ENCODE measurements at regions not wholly inside any gene's neighbourhood (a gene's known extent, or its start where the extent isn't known, plus 50 kb on each side); places are given as distances from the start of the nearest gene placed in this dataset.

DNA sequence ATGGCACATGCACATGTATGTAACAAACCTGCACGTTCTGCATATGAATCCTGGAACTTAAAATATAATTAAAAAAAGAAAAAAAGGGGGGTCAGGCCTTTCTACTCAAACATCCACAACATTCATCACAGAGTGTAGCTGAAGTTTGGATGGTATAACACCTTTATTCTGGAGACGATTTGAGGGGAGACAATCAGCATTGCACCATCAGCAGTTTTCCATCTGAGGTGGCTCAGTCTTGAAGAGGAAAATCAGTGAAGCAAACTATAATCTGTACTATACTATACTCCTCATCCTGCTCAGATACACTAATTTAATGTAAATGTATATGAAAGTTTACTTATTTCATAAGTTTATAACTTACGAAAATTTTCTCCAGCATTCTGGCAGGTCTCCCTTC lies 969.7 kb downstream of the SLITRK1 start:
- no peaks in the 10 kb centered on the region for H3K9me3 ChIP-seq
- 77 to 91% methylated on average over 3 of the region's 3 CpGs for WGBS, 2 donors
- no peaks in the 10 kb centered on the region for H3K36me3 ChIP-seq
- H3K27me3 ChIP-seq: no peaks in the 10 kb centered on the region
- H3K27ac ChIP-seq: no peak overlapping the region
- no peak overlapping the region for H3K4me3 ChIP-seq
- intact Hi-C loops (cut with DNase I): no loop called here
- no peaks in the 10 kb centered on the region for H3K4me1 ChIP-seq
- DNase-seq: no peak
- TF ChIP-seq POLR2AphosphoS5 (IDR thresholded peaks at IDR 0.05) (no peak), POLR2A (IDR thresholded peaks at IDR 0.05) (no peak)

DNA sequence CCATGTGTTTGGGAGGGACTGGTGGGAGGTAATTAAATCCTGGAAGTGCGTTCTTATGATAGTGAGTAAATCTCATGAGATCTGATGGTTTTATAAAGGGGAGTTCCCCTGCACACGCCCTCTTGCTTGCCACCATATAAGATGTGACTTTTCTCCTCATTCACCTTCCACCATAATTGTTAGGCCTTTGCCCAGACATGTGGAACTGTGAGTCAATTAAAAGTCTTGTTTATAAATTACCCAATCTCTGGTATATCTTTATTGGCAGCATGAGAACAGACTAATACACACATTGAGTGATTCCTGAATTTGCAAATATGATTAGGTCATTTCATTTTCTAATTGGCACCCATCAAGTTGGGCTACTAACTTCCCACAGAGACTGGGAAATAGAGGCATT lies 977.2 kb downstream of the SLITRK1 start:
- Histone ChIP-seq H3K9me3 (no peaks in the 10 kb centered on the region), H3K36me3 (no peaks in the 10 kb centered on the region), H3K4me1 (no peaks in the 10 kb centered on the region), H3K27me3 (no peaks in the 10 kb centered on the region), H3K27ac (no peak overlapping the region), H3K4me3 (no peak overlapping the region)
- DNase-seq: no peak
- WGBS, 2 donors: 49 to 87% methylated on average over 2 of the region's 2 CpGs
- intact Hi-C loops (cut with DNase I): no loop called here
- no peak for TF ChIP-seq POLR2A (IDR thresholded peaks at IDR 0.05)
- TF ChIP-seq POLR2AphosphoS5 (IDR thresholded peaks at IDR 0.05): no peak
- TF ChIP-seq, protein P1, sequence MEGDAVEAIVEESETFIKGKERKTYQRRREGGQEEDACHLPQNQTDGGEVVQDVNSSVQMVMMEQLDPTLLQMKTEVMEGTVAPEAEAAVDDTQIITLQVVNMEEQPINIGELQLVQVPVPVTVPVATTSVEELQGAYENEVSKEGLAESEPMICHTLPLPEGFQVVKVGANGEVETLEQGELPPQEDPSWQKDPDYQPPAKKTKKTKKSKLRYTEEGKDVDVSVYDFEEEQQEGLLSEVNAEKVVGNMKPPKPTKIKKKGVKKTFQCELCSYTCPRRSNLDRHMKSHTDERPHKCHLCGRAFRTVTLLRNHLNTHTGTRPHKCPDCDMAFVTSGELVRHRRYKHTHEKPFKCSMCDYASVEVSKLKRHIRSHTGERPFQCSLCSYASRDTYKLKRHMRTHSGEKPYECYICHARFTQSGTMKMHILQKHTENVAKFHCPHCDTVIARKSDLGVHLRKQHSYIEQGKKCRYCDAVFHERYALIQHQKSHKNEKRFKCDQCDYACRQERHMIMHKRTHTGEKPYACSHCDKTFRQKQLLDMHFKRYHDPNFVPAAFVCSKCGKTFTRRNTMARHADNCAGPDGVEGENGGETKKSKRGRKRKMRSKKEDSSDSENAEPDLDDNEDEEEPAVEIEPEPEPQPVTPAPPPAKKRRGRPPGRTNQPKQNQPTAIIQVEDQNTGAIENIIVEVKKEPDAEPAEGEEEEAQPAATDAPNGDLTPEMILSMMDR (IDR thresholded peaks at IDR 0.05): no peak
- no peak for TF ChIP-seq EP300 (IDR thresholded peaks at IDR 0.05)

DNA sequence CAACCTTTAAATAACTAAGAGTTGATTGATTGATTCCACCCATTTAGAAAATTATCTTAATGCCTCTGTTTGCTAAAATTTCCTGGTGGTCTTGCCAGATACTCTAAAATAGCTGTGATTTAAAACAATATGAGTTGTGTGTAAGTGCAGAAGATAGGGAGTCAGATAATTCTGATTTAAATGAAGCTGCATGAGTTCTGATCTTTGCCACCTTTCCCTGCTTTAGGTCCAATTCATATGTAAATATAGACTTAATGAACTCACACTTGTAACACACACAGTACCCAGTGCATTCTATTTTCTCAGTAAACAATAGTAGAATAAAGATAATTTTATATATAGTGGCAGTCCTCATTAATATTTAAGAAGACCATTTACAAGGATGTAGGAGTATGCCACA lies 981.8 kb downstream of the SLITRK1 start:
- H3K36me3 ChIP-seq: no peaks in the 10 kb centered on the region
- no peak for DNase-seq
- intact Hi-C loops (cut with DNase I): no loop called here
- no peak for TF ChIP-seq POLR2AphosphoS5 (IDR thresholded peaks at IDR 0.05)
- TF ChIP-seq POLR2A (IDR thresholded peaks at IDR 0.05): no peak
- TF ChIP-seq, protein P1 (IDR thresholded peaks at IDR 0.05): no peak
- no peak for TF ChIP-seq EP300 (IDR thresholded peaks at IDR 0.05)
- no peak overlapping the region for H3K4me3 ChIP-seq
- no peaks in the 10 kb centered on the region for H3K27me3 ChIP-seq
- H3K27ac ChIP-seq: no peak overlapping the region
- no peaks in the 10 kb centered on the region for H3K9me3 ChIP-seq
- no peaks in the 10 kb centered on the region for H3K4me1 ChIP-seq

DNA sequence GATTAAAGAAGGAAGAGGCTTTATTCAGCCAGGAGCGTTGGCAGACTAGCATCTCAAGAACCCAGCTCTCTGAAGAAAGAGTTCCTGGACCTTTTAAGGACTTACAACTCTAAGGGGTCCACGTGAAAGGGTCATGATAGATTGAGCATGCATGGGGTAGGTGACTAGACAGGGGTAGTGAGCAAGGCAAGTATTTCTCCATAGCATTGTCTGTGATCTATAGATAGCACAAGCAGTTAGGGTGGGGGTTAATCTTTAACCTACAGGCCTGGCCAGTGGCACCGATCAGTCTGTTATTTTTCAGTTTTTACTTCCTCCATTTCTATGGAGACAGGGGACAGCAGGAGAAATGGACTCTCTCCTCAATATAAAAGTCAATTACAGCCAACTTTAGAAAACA lies 983.7 kb downstream of the SLITRK1 start:
- intact Hi-C loops (cut with DNase I): no loop called here
- no peaks in the 10 kb centered on the region for H3K9me3 ChIP-seq
- no peak for TF ChIP-seq EP300 (IDR thresholded peaks at IDR 0.05)
- TF ChIP-seq, protein P1 (IDR thresholded peaks at IDR 0.05): no peak
- TF ChIP-seq POLR2AphosphoS5 (IDR thresholded peaks at IDR 0.05): no peak
- TF ChIP-seq POLR2A (IDR thresholded peaks at IDR 0.05): no peak
- 53 to 76% methylated on average over 3 of the region's 3 CpGs for whole genome bisulfite sequencing, 2 donors
- H3K4me3 ChIP-seq: no peak overlapping the region
- H3K36me3 ChIP-seq: no peaks in the 10 kb centered on the region
- no peak for DNase-seq
- no peaks in the 10 kb centered on the region for H3K27me3 ChIP-seq
- no peak overlapping the region for H3K27ac ChIP-seq
- H3K4me1 ChIP-seq: no peaks in the 10 kb centered on the region

DNA sequence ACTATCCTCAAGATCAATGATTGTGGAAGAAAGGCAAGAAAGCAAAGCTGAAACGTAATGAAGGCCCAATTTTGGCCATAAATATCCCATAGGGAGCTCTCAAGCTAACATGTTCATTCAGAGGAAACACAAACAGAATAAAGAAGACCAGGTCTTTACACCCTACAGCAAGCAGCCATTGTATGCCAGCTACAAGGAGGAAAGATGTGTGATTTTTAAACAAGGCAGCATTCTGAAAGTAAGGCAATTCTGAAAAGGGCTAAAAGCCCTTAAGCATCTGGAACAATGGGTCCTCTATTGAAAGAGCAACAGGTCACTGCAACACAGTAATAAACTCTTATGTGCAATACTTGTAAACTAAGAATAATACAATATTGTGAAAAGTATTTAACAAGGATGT lies 1002.4 kb downstream of the SLITRK1 start:
- intact Hi-C loops (cut with DNase I): no loop called here
- H3K27ac ChIP-seq: no peak overlapping the region
- H3K36me3 ChIP-seq: no peaks in the 10 kb centered on the region
- H3K4me3 ChIP-seq: no peak overlapping the region
- H3K4me1 ChIP-seq: no peaks in the 10 kb centered on the region
- no peak for TF ChIP-seq POLR2AphosphoS5 (IDR thresholded peaks at IDR 0.05)
- no peak for TF ChIP-seq EP300 (IDR thresholded peaks at IDR 0.05)
- TF ChIP-seq, protein P1 (IDR thresholded peaks at IDR 0.05): no peak
- TF ChIP-seq POLR2A (IDR thresholded peaks at IDR 0.05): no peak
- no peaks in the 10 kb centered on the region for H3K9me3 ChIP-seq
- H3K27me3 ChIP-seq: no peaks in the 10 kb centered on the region
- DNase-seq: no peak
- WGBS, 2 donors: 11 to 44% methylated on average over 1 of the region's 1 CpG

Data from sigmoid colon (tissue), 6 donors.